Right lobe of liver (tissue), 4 donors: ENCODE measurements at regions not wholly inside any gene's neighbourhood (a gene's known extent, or its start where the extent isn't known, plus 50 kb on each side); places are given as distances from the start of the nearest gene placed in this dataset.

Source experiments
- CTCF ChIP-seq, 4 donors: fragments of 200-600 bp in 3 of 4; fragments of 450-650 bp in 1 of 4; IDR thresholded peaks; one replicate each; pipeline versions ENCODE4 v1.5.1 to v1.8.0; 2016 to 2022; ENCODE audit warnings: antibody characterized with exemption in 4 of 4, mild to moderate bottlenecking in 2 of 4
- POLR2A ChIP-seq: fragments of 450-650 bp; IDR thresholded peaks from one replicate; pipeline ENCODE4 v1.6.1; 2017; ENCODE audit warnings: antibody characterized with exemption, mild to moderate bottlenecking
- donor health status: DM: no; HTN: no; CAD: no.
- donor health status: DM: no; HTN: no; CAD: no.
- donor health status: DM: no; HTN: yes; CAD: no.

- TF ChIP-seq CTCF (IDR thresholded peaks at IDR 0.05) (no peak), POLR2A (no peak)
Measured at GRCh38 chr11:79852176-79852575, 411.3 kb upstream of the TENM4 start.
